ENCODE measurements at regions not wholly inside any gene's neighbourhood (a gene's known extent, or its start where the extent isn't known, plus 50 kb on each side); places are given as distances from the start of the nearest gene placed in this dataset.

GRCh38 chr6:141307309-141307998 is 825.3 kb upstream of the GJE1 start:
- TF ChIP-seq, protein P1, sequence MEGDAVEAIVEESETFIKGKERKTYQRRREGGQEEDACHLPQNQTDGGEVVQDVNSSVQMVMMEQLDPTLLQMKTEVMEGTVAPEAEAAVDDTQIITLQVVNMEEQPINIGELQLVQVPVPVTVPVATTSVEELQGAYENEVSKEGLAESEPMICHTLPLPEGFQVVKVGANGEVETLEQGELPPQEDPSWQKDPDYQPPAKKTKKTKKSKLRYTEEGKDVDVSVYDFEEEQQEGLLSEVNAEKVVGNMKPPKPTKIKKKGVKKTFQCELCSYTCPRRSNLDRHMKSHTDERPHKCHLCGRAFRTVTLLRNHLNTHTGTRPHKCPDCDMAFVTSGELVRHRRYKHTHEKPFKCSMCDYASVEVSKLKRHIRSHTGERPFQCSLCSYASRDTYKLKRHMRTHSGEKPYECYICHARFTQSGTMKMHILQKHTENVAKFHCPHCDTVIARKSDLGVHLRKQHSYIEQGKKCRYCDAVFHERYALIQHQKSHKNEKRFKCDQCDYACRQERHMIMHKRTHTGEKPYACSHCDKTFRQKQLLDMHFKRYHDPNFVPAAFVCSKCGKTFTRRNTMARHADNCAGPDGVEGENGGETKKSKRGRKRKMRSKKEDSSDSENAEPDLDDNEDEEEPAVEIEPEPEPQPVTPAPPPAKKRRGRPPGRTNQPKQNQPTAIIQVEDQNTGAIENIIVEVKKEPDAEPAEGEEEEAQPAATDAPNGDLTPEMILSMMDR (IDR thresholded peaks at IDR 0.05; ENCODE audit: insufficient read depth, low read depth, low read length), result no peak
- TF ChIP-seq EZH2 (IDR thresholded peaks at IDR 0.05; ENCODE audit: insufficient read depth, low read length), result no peak
